Panc1 (cell line): ENCODE measurements at regions not wholly inside any gene's neighbourhood (a gene's known extent, or its start where the extent isn't known, plus 50 kb on each side); places are given as distances from the start of the nearest gene placed in this dataset.

Source experiments
- ATAC-seq: fragments of 200-7000 bp; cut with Tn5 transposase; 2 replicates; pipeline ENCODE4 v1.9.1; 2020; ENCODE audit warnings: mild to moderate bottlenecking, moderate library complexity
- BruUV-seq: library from RNA; stranded (reverse); fragments of 400-500 nt; replicated peaks from 2 replicates; lab custom pipeline; 2021; lab: Mats Ljungman, UMichigan
- CTCF ChIA-PET: fragments of 300-600 bp; sonication (Branson Sonifier 250); formaldehyde crosslinking; loops from one replicate; lab custom pipeline; 2022; ENCODE audit warnings: antibody characterized with exemption; lab: Charles Lee
- POLR2A ChIA-PET: fragments of 300-600 bp; sonication (Branson Sonifier 250); formaldehyde crosslinking; loops from one replicate; lab custom pipeline; 2022; ENCODE audit warnings: antibody characterized with exemption; lab: Charles Lee
- DNase-seq: peaks from one replicate; pipeline ENCODE4 v3.0.0-alpha.2; 2010; ENCODE audit warnings: low read depth, low spot score
- H3K27ac ChIP-seq: 2 replicates; pipeline ENCODE4 v1.5.1; 2011; ENCODE audit warnings: mild to moderate bottlenecking, low read length, inconsistent platforms
- H3K27me3 ChIP-seq: fragments of 200-500 bp; sonication (Bioruptor generic); 2 replicates; pipeline ENCODE4 v1.6.0; 2014; ENCODE audit warnings: low read length, inconsistent platforms; ENCODE audit not compliant: control insufficient read depth, insufficient read depth
- H3K36me3 ChIP-seq: fragments of 200-500 bp; sonication (Bioruptor generic); 2 replicates; pipeline ENCODE4 v1.5.1; 2014; ENCODE audit warnings: inconsistent platforms, mild to moderate bottlenecking, low read length, moderate library complexity; ENCODE audit not compliant: control insufficient read depth, insufficient read depth
- H3K4me1 ChIP-seq: 2 replicates; pipeline ENCODE4 v1.5.1; 2011; ENCODE audit warnings: inconsistent platforms, mild to moderate bottlenecking, low read length, moderate library complexity; ENCODE audit not compliant: control insufficient read depth, insufficient read depth
- H3K4me3 ChIP-seq, 2 experiments: 2 replicates each; pipeline ENCODE4 v1.5.1; 2011 to 2012; ENCODE audit warnings: low read depth in 2 of 2, low read length in 2 of 2, mild to moderate bottlenecking in 2 of 2, inconsistent platforms in 1 of 2, moderate library complexity in 1 of 2
- H3K9me3 ChIP-seq: fragments of 200-500 bp; sonication (Bioruptor generic); 2 replicates; pipeline ENCODE4 v1.5.1; 2014; ENCODE audit warnings: low read depth, mild to moderate bottlenecking, inconsistent platforms, low read length, moderate library complexity; ENCODE audit not compliant: control insufficient read depth, insufficient read depth
- CTCF ChIP-seq: fragments of 450-650 bp; IDR thresholded peaks from 2 replicates; pipeline ENCODE4 v1.5.1; 2017; ENCODE audit warnings: mild to moderate bottlenecking
- POLR2AphosphoS5 ChIP-seq: IDR thresholded peaks from 2 replicates; pipeline ENCODE4 v1.6.1; 2012; ENCODE audit warnings: mild to moderate bottlenecking, low read depth, low read length, moderate library complexity
- REST ChIP-seq, 2 experiments: IDR thresholded peaks; 2 replicates each; pipeline ENCODE4 v1.6.1; 2011 to 2012; ENCODE audit warnings: low read depth in 2 of 2, control low read depth in 1 of 2, low read length in 1 of 2, mild to moderate bottlenecking in 1 of 2, moderate library complexity in 1 of 2; ENCODE audit not compliant: insufficient read depth in 1 of 2
- SIN3A ChIP-seq: IDR thresholded peaks from 2 replicates; pipeline ENCODE4 v1.6.1; 2012; ENCODE audit warnings: low read depth, mild to moderate bottlenecking, low read length, moderate library complexity, borderline replicate concordance; ENCODE audit not compliant: insufficient read depth
- TCF7L2 ChIP-seq: IDR thresholded peaks from 2 replicates; pipeline ENCODE4 v1.6.1; 2011; ENCODE audit warnings: mild to moderate bottlenecking, low read depth, low read length, inconsistent platforms
- in situ Hi-C: cut with HindIII; loops from 2 replicates; pipeline ENCODE4 v1.10.0; 2016; ENCODE audit warnings: low sequenced_read_pairs, low pct_unique_long_range_greater_than_20kb
- intact Hi-C: fragments of 100-400 bp; cut with micrococcal nuclease; formaldehyde crosslinking; loops from one replicate; pipeline ENCODE4 v1.10.0; 2022; ENCODE audit not compliant: unreplicated experiment

GRCh38 chr10:110423650-110424049 lies 74.1 kb upstream of the DUSP5 start:
- ATAC-seq (no peak), DNase-seq (no peak)
- H3K27ac ChIP-seq = no peak overlapping the region
- no peak overlapping the region for H3K4me3 ChIP-seq
- no TSS peak for BruUV-seq
- intact Hi-C loops = no loop called here
- POLR2A ChIA-PET = interaction anchor here (0.7 kb wide), 1 partner anchor 28 kb away, joined by 3 read pairs; no protein-coding TSS in a partner anchor
- H3K4me1 ChIP-seq = peaks cover 6% of the 10 kb centered on the region; the same call in 1 of the 2 replicates
- no peaks in the 10 kb centered on the region for H3K9me3 ChIP-seq
- in situ Hi-C loops = no loop called here
- no peaks in the 10 kb centered on the region for H3K36me3 ChIP-seq
- no peak for TF ChIP-seq SIN3A
- TF ChIP-seq CTCF = no peak
- no peak for TF ChIP-seq POLR2AphosphoS5
- TF ChIP-seq REST (IDR thresholded peaks at IDR 0.05; ENCODE audit: insufficient read depth in 1 of 2, low read depth in 2 of 2, low read length in 1 of 2) = no peak
- TF ChIP-seq TCF7L2 = no peak
- CTCF ChIA-PET = no interaction called here
- no peaks in the 10 kb centered on the region for H3K27me3 ChIP-seq

GRCh38 chr10:110425684-110426293 lies 71.9 kb upstream of the DUSP5 start:
- DNase-seq (no peak), ATAC-seq (0 out of 2 replicates have a peak, but pooled peaks have one; percentile 56)
- Histone ChIP-seq H3K9me3 (no peaks in the 10 kb centered on the region), H3K27ac (peak overlapping the region; percentile 6; the same call in 1 of the 2 replicates), H3K36me3 (no peaks in the 10 kb centered on the region), H3K4me1 (peaks cover 6% of the 10 kb centered on the region; the same call in 1 of the 2 replicates), H3K4me3 (no peak overlapping the region), H3K27me3 (no peaks in the 10 kb centered on the region)
- no TSS peak for BruUV-seq
- ChIA-PET CTCF (no interaction called here), POLR2A (no interaction called here)
- in situ Hi-C loops (no loop called here), intact Hi-C loops (no loop called here)
- TF ChIP-seq REST (IDR thresholded peaks at IDR 0.05; ENCODE audit: insufficient read depth in 1 of 2, low read depth in 2 of 2, low read length in 1 of 2) = no peak
- no peak for TF ChIP-seq POLR2AphosphoS5
- no peak for TF ChIP-seq CTCF
- no peak for TF ChIP-seq TCF7L2
- TF ChIP-seq SIN3A = no peak
